ENCODE measurements at regions not wholly inside any gene's neighbourhood (a gene's known extent, or its start where the extent isn't known, plus 50 kb on each side); places are given as distances from the start of the nearest gene placed in this dataset.
"Not testable (repeated sequence)": the region's sequence is repeated elsewhere in the genome, so short reads cannot be mapped to it uniquely, and the experiment has no call there.

- TF ChIP-seq CTCF (IDR thresholded peaks at IDR 0.05; ENCODE audit: low read depth, low read length, missing control alignments) = no peak
- no peak overlapping the region for H3K4me3 ChIP-seq (ENCODE audit: low read depth, low read length)
- in situ Hi-C loops (cut with HindIII; ENCODE audit: low sequenced_read_pairs) = no loop called here
- DNase-seq (ENCODE audit: low read depth) = no peak
Measured at GRCh38 chrX:1140236-1140681, 72.2 kb downstream of the CRLF2 start.

GRCh38 chrX:1139185-1139500, 73.3 kb downstream of the CRLF2 start:
- no peak for TF ChIP-seq CTCF (IDR thresholded peaks at IDR 0.05; ENCODE audit: low read depth, low read length, missing control alignments)
- in situ Hi-C loops (cut with HindIII; ENCODE audit: low sequenced_read_pairs) = no loop called here
- H3K4me3 ChIP-seq (ENCODE audit: low read depth, low read length) = no peak overlapping the region
- DNase-seq (ENCODE audit: low read depth) = no peak

GRCh38 chrX:1138476-1139184, 73.8 kb downstream of the CRLF2 start:
- in situ Hi-C loops (cut with HindIII; ENCODE audit: low sequenced_read_pairs) = no loop called here
- no peak for TF ChIP-seq CTCF (IDR thresholded peaks at IDR 0.05; ENCODE audit: low read depth, low read length, missing control alignments)
- DNase-seq (ENCODE audit: low read depth) = no peak
- H3K4me3 ChIP-seq (ENCODE audit: low read depth, low read length) = no peak overlapping the region

- in situ Hi-C loops (cut with HindIII; ENCODE audit: low sequenced_read_pairs) = no loop called here
- H3K4me3 ChIP-seq (ENCODE audit: low read depth, low read length) = no peak overlapping the region
- TF ChIP-seq CTCF (IDR thresholded peaks at IDR 0.05; ENCODE audit: low read depth, low read length, missing control alignments) = no peak
- no peak for DNase-seq (ENCODE audit: low read depth)
Measured at GRCh38 chrX:1137531-1137930, 74.9 kb downstream of the CRLF2 start.

GRCh38 chrX:1136582-1136981, 75.9 kb downstream of the CRLF2 start:
- in situ Hi-C loops (cut with HindIII; ENCODE audit: low sequenced_read_pairs); DNase-seq (ENCODE audit: low read depth); H3K4me3 ChIP-seq (ENCODE audit: low read depth, low read length): not testable (repeated sequence)

- DNase-seq (ENCODE audit: low read depth) = no peak
- TF ChIP-seq CTCF (IDR thresholded peaks at IDR 0.05; ENCODE audit: low read depth, low read length, missing control alignments) = no peak
- in situ Hi-C loops (cut with HindIII; ENCODE audit: low sequenced_read_pairs) = no loop called here
- no peak overlapping the region for H3K4me3 ChIP-seq (ENCODE audit: low read depth, low read length)
Measured at GRCh38 chrX:1134976-1135375, 77.5 kb downstream of the CRLF2 start.

- in situ Hi-C loops (cut with HindIII; ENCODE audit: low sequenced_read_pairs) = no loop called here
- DNase-seq (ENCODE audit: low read depth) = no peak
- no peak overlapping the region for H3K4me3 ChIP-seq (ENCODE audit: low read depth, low read length)
- TF ChIP-seq CTCF (IDR thresholded peaks at IDR 0.05; ENCODE audit: low read depth, low read length, missing control alignments) = no peak
Measured at GRCh38 chrX:1134156-1134555, 78.3 kb downstream of the CRLF2 start.

Data from astrocyte of the cerebellum (primary cell).